ENCODE measurements at regions not wholly inside any gene's neighbourhood (a gene's known extent, or its start where the extent isn't known, plus 50 kb on each side); places are given as distances from the start of the nearest gene placed in this dataset.
A peak's percentile ranks its signal among the peaks of the same experiment; 100 is the strongest.

- Mint-ChIP-seq H3K36me3 (peaks cover 6% of the 10 kb centered on the region), H3K27me3 (ENCODE audit: low read depth) (no peaks in the 10 kb centered on the region), H3K4me1 (peaks cover 4% of the 10 kb centered on the region), H3K9me3 (peaks cover 6% of the 10 kb centered on the region), H3K27ac (no peak overlapping the region), H3K4me3 (no peak overlapping the region)
- TF ChIP-seq, protein P1, sequence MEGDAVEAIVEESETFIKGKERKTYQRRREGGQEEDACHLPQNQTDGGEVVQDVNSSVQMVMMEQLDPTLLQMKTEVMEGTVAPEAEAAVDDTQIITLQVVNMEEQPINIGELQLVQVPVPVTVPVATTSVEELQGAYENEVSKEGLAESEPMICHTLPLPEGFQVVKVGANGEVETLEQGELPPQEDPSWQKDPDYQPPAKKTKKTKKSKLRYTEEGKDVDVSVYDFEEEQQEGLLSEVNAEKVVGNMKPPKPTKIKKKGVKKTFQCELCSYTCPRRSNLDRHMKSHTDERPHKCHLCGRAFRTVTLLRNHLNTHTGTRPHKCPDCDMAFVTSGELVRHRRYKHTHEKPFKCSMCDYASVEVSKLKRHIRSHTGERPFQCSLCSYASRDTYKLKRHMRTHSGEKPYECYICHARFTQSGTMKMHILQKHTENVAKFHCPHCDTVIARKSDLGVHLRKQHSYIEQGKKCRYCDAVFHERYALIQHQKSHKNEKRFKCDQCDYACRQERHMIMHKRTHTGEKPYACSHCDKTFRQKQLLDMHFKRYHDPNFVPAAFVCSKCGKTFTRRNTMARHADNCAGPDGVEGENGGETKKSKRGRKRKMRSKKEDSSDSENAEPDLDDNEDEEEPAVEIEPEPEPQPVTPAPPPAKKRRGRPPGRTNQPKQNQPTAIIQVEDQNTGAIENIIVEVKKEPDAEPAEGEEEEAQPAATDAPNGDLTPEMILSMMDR (IDR thresholded peaks at IDR 0.05; ENCODE audit: unreplicated experiment), result no peak
- DNase-seq (ENCODE audit: low spot score in 2 of 2, unreplicated experiment in 2 of 2), result no peak
Measured at GRCh38 chr11:8758619-8759169, 76.1 kb downstream of the RPL27A start.

DNA sequence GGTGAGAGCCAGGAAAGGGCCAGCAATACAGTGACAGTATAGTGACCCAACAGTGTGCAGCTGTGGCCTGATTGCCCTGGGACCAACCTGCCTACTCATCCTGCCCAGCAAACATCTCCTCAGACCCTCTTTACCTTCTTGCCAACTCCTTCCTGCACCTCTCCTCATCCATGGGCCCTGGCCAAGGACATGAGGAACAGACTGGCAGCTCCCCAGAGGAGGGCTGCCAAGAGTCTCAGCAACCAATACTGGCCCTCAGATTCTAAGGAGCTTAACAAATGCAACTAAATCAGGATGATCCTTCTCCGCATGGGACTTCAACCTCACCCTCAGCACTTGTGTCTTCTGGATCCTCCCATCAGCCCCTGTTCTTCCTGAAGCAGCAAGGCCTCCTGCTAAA is 77.0 kb downstream of the RPL27A start:
- DNase-seq (ENCODE audit: low spot score in 2 of 2, unreplicated experiment in 2 of 2), result no peak
- H3K27ac Mint-ChIP-seq, result no peak overlapping the region

DNA sequence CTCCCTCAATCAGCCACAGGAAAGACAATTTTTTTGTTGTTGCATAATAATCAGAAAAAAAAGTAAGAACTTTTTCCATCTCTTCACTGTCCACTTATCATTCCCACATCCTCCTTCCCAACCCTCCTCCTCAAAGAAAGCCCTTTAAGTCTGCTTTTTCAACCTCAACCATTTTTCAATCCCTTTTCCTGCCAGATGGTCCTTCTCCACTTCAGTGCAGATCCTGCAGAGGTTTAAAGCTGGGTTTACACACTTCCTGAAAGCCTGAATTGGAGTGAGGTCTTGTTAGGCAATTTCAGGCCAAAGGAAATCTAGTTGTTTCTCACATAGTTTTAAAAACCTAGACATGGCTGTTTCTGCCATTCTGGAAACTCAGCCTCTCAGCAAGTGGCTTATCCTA is 78.3 kb downstream of the RPL27A start:
- H3K27me3 Mint-ChIP-seq (ENCODE audit: low read depth), result no peaks in the 10 kb centered on the region
- H3K9me3 Mint-ChIP-seq, result no peaks in the 10 kb centered on the region
- H3K4me3 Mint-ChIP-seq, result no peak overlapping the region
- no peaks in the 10 kb centered on the region for H3K36me3 Mint-ChIP-seq
- no peak for DNase-seq (ENCODE audit: low spot score in 2 of 2, unreplicated experiment in 2 of 2)
- H3K27ac Mint-ChIP-seq, result no peak overlapping the region
- H3K4me1 Mint-ChIP-seq, result peaks cover 9% of the 10 kb centered on the region
- TF ChIP-seq, protein P1 (IDR thresholded peaks at IDR 0.05; ENCODE audit: unreplicated experiment), result no peak

More for the DNA sequence above, 77.0 kb downstream of the RPL27A start:
- peaks cover 5% of the 10 kb centered on the region for H3K36me3 Mint-ChIP-seq
- H3K27me3 Mint-ChIP-seq (ENCODE audit: low read depth), result no peaks in the 10 kb centered on the region
- H3K4me1 Mint-ChIP-seq, result peaks cover 4% of the 10 kb centered on the region
- H3K9me3 Mint-ChIP-seq, result no peaks in the 10 kb centered on the region
- no peak overlapping the region for H3K4me3 Mint-ChIP-seq
- TF ChIP-seq, protein P1 (IDR thresholded peaks at IDR 0.05; ENCODE audit: unreplicated experiment), result no peak

- TF ChIP-seq, protein P1 (IDR thresholded peaks at IDR 0.05; ENCODE audit: unreplicated experiment), result no peak
- no peak for DNase-seq (ENCODE audit: low spot score in 2 of 2, unreplicated experiment in 2 of 2)
- Mint-ChIP-seq H3K27me3 (ENCODE audit: low read depth) (no peaks in the 10 kb centered on the region), H3K4me1 (peaks cover 13% of the 10 kb centered on the region), H3K4me3 (no peak overlapping the region), H3K9me3 (no peaks in the 10 kb centered on the region), H3K27ac (no peak overlapping the region), H3K36me3 (no peaks in the 10 kb centered on the region)
Measured at GRCh38 chr11:8763070-8763685, 80.6 kb downstream of the RPL27A start.

- no peak for DNase-seq (ENCODE audit: low spot score in 2 of 2, unreplicated experiment in 2 of 2)
- H3K27ac Mint-ChIP-seq, result peak overlapping the region; percentile 62
- H3K36me3 Mint-ChIP-seq, result no peaks in the 10 kb centered on the region
- H3K4me3 Mint-ChIP-seq, result no peak overlapping the region
- no peaks in the 10 kb centered on the region for H3K27me3 Mint-ChIP-seq (ENCODE audit: low read depth)
- peaks cover 13% of the 10 kb centered on the region for H3K4me1 Mint-ChIP-seq
- TF ChIP-seq, protein P1 (IDR thresholded peaks at IDR 0.05; ENCODE audit: unreplicated experiment), result no peak
- H3K9me3 Mint-ChIP-seq, result no peaks in the 10 kb centered on the region
Measured at GRCh38 chr11:8765294-8765693, 82.7 kb downstream of the RPL27A start.

All from mesothelial cell of epicardium (in vitro differentiated cells).